ENCODE measurements at regions not wholly inside any gene's neighbourhood (a gene's known extent, or its start where the extent isn't known, plus 50 kb on each side); places are given as distances from the start of the nearest gene placed in this dataset.

GRCh38 chr22:47850644-47851151 lies 1088.2 kb downstream of the TBC1D22A start:
- no peak for DNase-seq
- H3K4me1 Mint-ChIP-seq (ENCODE audit: low read depth) = no peaks in the 10 kb centered on the region
- no peak for ATAC-seq
- H3K27me3 Mint-ChIP-seq (ENCODE audit: low read depth) = peaks cover 13% of the 10 kb centered on the region
- no peaks in the 10 kb centered on the region for H3K36me3 Mint-ChIP-seq (ENCODE audit: insufficient read depth)
- H3K9me3 Mint-ChIP-seq = no peaks in the 10 kb centered on the region
- no peak overlapping the region for H3K4me3 Mint-ChIP-seq

- Mint-ChIP-seq H3K4me1 (ENCODE audit: low read depth) (no peaks in the 10 kb centered on the region), H3K4me3 (no peak overlapping the region), H3K9me3 (no peaks in the 10 kb centered on the region), H3K27me3 (ENCODE audit: low read depth) (peaks cover 18% of the 10 kb centered on the region), H3K36me3 (ENCODE audit: insufficient read depth) (no peaks in the 10 kb centered on the region)
- ATAC-seq (no peak), DNase-seq (no peak)
These were observed 1087.1 kb downstream of the TBC1D22A start for GRCh38 chr22:47849576-47849975.

- ATAC-seq (no peak), DNase-seq (no peak)
- Mint-ChIP-seq H3K36me3 (ENCODE audit: insufficient read depth) (no peaks in the 10 kb centered on the region), H3K27me3 (ENCODE audit: low read depth) (peaks cover 17% of the 10 kb centered on the region), H3K9me3 (no peaks in the 10 kb centered on the region), H3K4me1 (ENCODE audit: low read depth) (no peaks in the 10 kb centered on the region), H3K4me3 (no peak overlapping the region)
These were observed 1085.9 kb downstream of the TBC1D22A start for GRCh38 chr22:47848184-47848920.

- Mint-ChIP-seq H3K9me3 (no peaks in the 10 kb centered on the region), H3K27me3 (ENCODE audit: low read depth) (peaks cover 23% of the 10 kb centered on the region), H3K4me1 (ENCODE audit: low read depth) (no peaks in the 10 kb centered on the region), H3K4me3 (no peak overlapping the region), H3K36me3 (ENCODE audit: insufficient read depth) (no peaks in the 10 kb centered on the region)
- ATAC-seq (no peak), DNase-seq (no peak)
These were observed 1084.9 kb downstream of the TBC1D22A start for GRCh38 chr22:47847131-47847890.

- no peak for DNase-seq
- peaks cover 23% of the 10 kb centered on the region for H3K27me3 Mint-ChIP-seq (ENCODE audit: low read depth)
- H3K36me3 Mint-ChIP-seq (ENCODE audit: insufficient read depth) = no peaks in the 10 kb centered on the region
- no peaks in the 10 kb centered on the region for H3K4me1 Mint-ChIP-seq (ENCODE audit: low read depth)
- no peak overlapping the region for H3K4me3 Mint-ChIP-seq
- H3K9me3 Mint-ChIP-seq = no peaks in the 10 kb centered on the region
- no peak for ATAC-seq
These were observed 1083.8 kb downstream of the TBC1D22A start for GRCh38 chr22:47846206-47846605.

- ATAC-seq (no peak), DNase-seq (no peak)
- H3K4me3 Mint-ChIP-seq = no peak overlapping the region
- no peaks in the 10 kb centered on the region for H3K9me3 Mint-ChIP-seq
- H3K36me3 Mint-ChIP-seq (ENCODE audit: insufficient read depth) = no peaks in the 10 kb centered on the region
- peaks cover 21% of the 10 kb centered on the region for H3K27me3 Mint-ChIP-seq (ENCODE audit: low read depth)
- no peaks in the 10 kb centered on the region for H3K4me1 Mint-ChIP-seq (ENCODE audit: low read depth)
These were observed 1079.7 kb downstream of the TBC1D22A start for GRCh38 chr22:47842119-47842518.

GRCh38 chr22:47841156-47841555 lies 1078.7 kb downstream of the TBC1D22A start:
- DNase-seq (no peak), ATAC-seq (no peak)
- peaks cover 22% of the 10 kb centered on the region for H3K27me3 Mint-ChIP-seq (ENCODE audit: low read depth)
- no peaks in the 10 kb centered on the region for H3K9me3 Mint-ChIP-seq
- H3K4me3 Mint-ChIP-seq = no peak overlapping the region
- H3K4me1 Mint-ChIP-seq (ENCODE audit: low read depth) = no peaks in the 10 kb centered on the region
- no peaks in the 10 kb centered on the region for H3K36me3 Mint-ChIP-seq (ENCODE audit: insufficient read depth)

GRCh38 chr22:47839595-47840227 lies 1077.3 kb downstream of the TBC1D22A start:
- no peak for ATAC-seq
- H3K27me3 Mint-ChIP-seq (ENCODE audit: low read depth) = peaks cover 18% of the 10 kb centered on the region
- DNase-seq = no peak
- H3K4me1 Mint-ChIP-seq (ENCODE audit: low read depth) = no peaks in the 10 kb centered on the region
- H3K36me3 Mint-ChIP-seq (ENCODE audit: insufficient read depth) = no peaks in the 10 kb centered on the region
- no peak overlapping the region for H3K4me3 Mint-ChIP-seq
- H3K9me3 Mint-ChIP-seq = no peaks in the 10 kb centered on the region

- no peak for ATAC-seq
- DNase-seq = no peak
- Mint-ChIP-seq H3K36me3 (ENCODE audit: insufficient read depth) (no peaks in the 10 kb centered on the region), H3K4me1 (ENCODE audit: low read depth) (no peaks in the 10 kb centered on the region), H3K4me3 (no peak overlapping the region), H3K9me3 (no peaks in the 10 kb centered on the region), H3K27me3 (ENCODE audit: low read depth) (peaks cover 15% of the 10 kb centered on the region)
These were observed 1075.3 kb downstream of the TBC1D22A start for GRCh38 chr22:47837703-47838102.

- H3K36me3 Mint-ChIP-seq (ENCODE audit: insufficient read depth) = no peaks in the 10 kb centered on the region
- H3K9me3 Mint-ChIP-seq = no peaks in the 10 kb centered on the region
- ATAC-seq (no peak), DNase-seq (no peak)
- peaks cover 19% of the 10 kb centered on the region for H3K27me3 Mint-ChIP-seq (ENCODE audit: low read depth)
- no peak overlapping the region for H3K4me3 Mint-ChIP-seq
- H3K4me1 Mint-ChIP-seq (ENCODE audit: low read depth) = no peaks in the 10 kb centered on the region
These were observed 1074.5 kb downstream of the TBC1D22A start for GRCh38 chr22:47836957-47837356.

- Mint-ChIP-seq H3K27me3 (ENCODE audit: low read depth) (peaks cover 16% of the 10 kb centered on the region), H3K4me3 (no peak overlapping the region)
- ATAC-seq = no peak
These were observed 1073.3 kb downstream of the TBC1D22A start for GRCh38 chr22:47835726-47836125.

GRCh38 chr22:47826016-47826415 lies 1063.6 kb downstream of the TBC1D22A start:
- no peaks in the 10 kb centered on the region for H3K36me3 Mint-ChIP-seq (ENCODE audit: insufficient read depth)
- no peaks in the 10 kb centered on the region for H3K9me3 Mint-ChIP-seq
- H3K4me1 Mint-ChIP-seq (ENCODE audit: low read depth) = no peaks in the 10 kb centered on the region
- ATAC-seq = no peak
- no peak for DNase-seq
- peaks cover 4% of the 10 kb centered on the region for H3K27me3 Mint-ChIP-seq (ENCODE audit: low read depth)
- H3K4me3 Mint-ChIP-seq = no peak overlapping the region

More at GRCh38 chr22:47835726-47836125, 1073.3 kb downstream of the TBC1D22A start:
- H3K36me3 Mint-ChIP-seq (ENCODE audit: insufficient read depth) = no peaks in the 10 kb centered on the region
- DNase-seq = no peak
- H3K9me3 Mint-ChIP-seq = no peaks in the 10 kb centered on the region
- H3K4me1 Mint-ChIP-seq (ENCODE audit: low read depth) = no peaks in the 10 kb centered on the region

- ATAC-seq (no peak), DNase-seq (no peak)
- H3K27me3 Mint-ChIP-seq (ENCODE audit: low read depth) = peaks cover 7% of the 10 kb centered on the region
- H3K4me3 Mint-ChIP-seq = no peak overlapping the region
- H3K9me3 Mint-ChIP-seq = no peaks in the 10 kb centered on the region
- no peaks in the 10 kb centered on the region for H3K4me1 Mint-ChIP-seq (ENCODE audit: low read depth)
- no peaks in the 10 kb centered on the region for H3K36me3 Mint-ChIP-seq (ENCODE audit: insufficient read depth)
These were observed 1060.0 kb downstream of the TBC1D22A start for GRCh38 chr22:47822422-47822821.

GRCh38 chr22:47818496-47818895 lies 1056.0 kb downstream of the TBC1D22A start:
- Mint-ChIP-seq H3K4me3 (no peak overlapping the region), H3K27me3 (ENCODE audit: low read depth) (peaks cover 5% of the 10 kb centered on the region), H3K9me3 (no peaks in the 10 kb centered on the region), H3K4me1 (ENCODE audit: low read depth) (no peaks in the 10 kb centered on the region), H3K36me3 (ENCODE audit: insufficient read depth) (no peaks in the 10 kb centered on the region)
- DNase-seq = no peak
- ATAC-seq = no peak
